LNCaP clone FGC (cell line): ENCODE measurements at regions not wholly inside any gene's neighbourhood (a gene's known extent, or its start where the extent isn't known, plus 50 kb on each side); places are given as distances from the start of the nearest gene placed in this dataset.

Experiments used
- DNase-seq: peaks from one replicate; pipeline ENCODE4 v3.0.0-alpha.2; 2011; ENCODE audit warnings: low read depth
- H3K4me3 ChIP-seq: 2 replicates; pipeline ENCODE4 v1.5.1; 2011; ENCODE audit warnings: mild to moderate bottlenecking, low read depth, low read length, control low read depth
- CTCF ChIP-seq: IDR thresholded peaks from 2 replicates; pipeline ENCODE4 v1.5.1; 2012; ENCODE audit warnings: mild to moderate bottlenecking; ENCODE audit not compliant: control insufficient read depth, insufficient read depth; ENCODE audit errors: extremely low read depth

GRCh38 chr13:29920025-29920643, 69.7 kb upstream of the UBL3 start:
- DNase-seq: no peak
- TF ChIP-seq CTCF: no peak
- H3K4me3 ChIP-seq: no peak overlapping the region

- TF ChIP-seq CTCF: no peak
- peak; percentile 90 for DNase-seq
Observed at GRCh38 chr13:29918845-29919244, 68.4 kb upstream of the UBL3 start.

GRCh38 chr13:29917650-29918049, 67.2 kb upstream of the UBL3 start:
- no peak overlapping the region for H3K4me3 ChIP-seq
- DNase-seq: no peak
- TF ChIP-seq CTCF: no peak

More at GRCh38 chr13:29918845-29919244, 68.4 kb upstream of the UBL3 start:
- no peak overlapping the region for H3K4me3 ChIP-seq

- H3K4me3 ChIP-seq: no peak overlapping the region
- DNase-seq: no peak
- TF ChIP-seq CTCF: no peak
Observed at GRCh38 chr13:29914581-29914980, 64.2 kb upstream of the UBL3 start.

- no peak overlapping the region for H3K4me3 ChIP-seq
- no peak for TF ChIP-seq CTCF
Observed at GRCh38 chr13:29911781-29912418, 61.5 kb upstream of the UBL3 start.

GRCh38 chr13:29909975-29910674, 59.7 kb upstream of the UBL3 start:
- DNase-seq: no peak
- H3K4me3 ChIP-seq: no peak overlapping the region
- no peak for TF ChIP-seq CTCF

More at GRCh38 chr13:29911781-29912418, 61.5 kb upstream of the UBL3 start:
- DNase-seq: no peak
